GM19324 (cell line): ENCODE measurements at regions not wholly inside any gene's neighbourhood (a gene's known extent, or its start where the extent isn't known, plus 50 kb on each side); places are given as distances from the start of the nearest gene placed in this dataset.

Experiments
- ATAC-seq: cut with Tn5 transposase; IDR thresholded peaks from one replicate; pipeline ENCODE4 v1.9.1; 2021; ENCODE audit warnings: mild to moderate bottlenecking, moderate library complexity; ENCODE audit not compliant: unreplicated experiment, low FRiP score

DNA sequence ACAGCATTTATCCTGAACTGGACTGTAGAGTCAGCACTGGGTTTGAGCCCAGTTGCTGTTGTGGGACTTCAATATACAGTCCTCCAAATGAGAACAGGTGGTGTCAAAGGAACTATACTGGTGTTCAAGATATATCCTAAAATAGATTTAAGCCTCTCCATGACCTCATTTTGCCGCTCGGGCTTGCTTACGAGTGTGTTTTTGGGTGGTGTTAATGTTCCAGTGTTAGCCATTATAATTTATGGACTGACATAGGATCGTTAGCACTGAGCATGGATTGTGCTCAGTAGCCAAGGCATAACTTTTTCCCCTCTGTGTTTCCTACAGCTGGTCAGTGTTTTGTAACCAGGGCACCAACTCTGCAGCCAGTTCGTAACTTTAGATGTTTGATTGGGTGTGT lies 306.6 kb downstream of the SPATA31D1 start:
- no peak for ATAC-seq

DNA sequence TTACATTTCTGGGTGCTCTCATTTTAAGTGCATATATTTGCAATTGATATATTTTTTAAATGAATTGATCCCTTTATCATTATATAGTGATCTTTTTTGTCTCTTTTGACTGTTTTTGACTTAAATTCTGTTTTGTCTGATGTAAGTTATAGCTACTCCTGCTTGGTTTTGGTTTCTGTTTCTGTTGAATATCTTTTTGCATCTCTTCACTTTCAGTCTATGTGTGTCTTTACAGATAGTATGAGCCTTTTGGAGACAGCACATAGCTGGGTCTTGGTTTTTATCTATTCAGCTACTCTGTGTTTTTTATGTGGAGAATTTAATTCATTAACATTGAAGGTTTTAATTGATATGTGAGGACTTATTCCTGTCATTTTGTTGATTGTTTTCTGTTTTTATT lies 311.3 kb downstream of the SPATA31D1 start:
- no peak for ATAC-seq

DNA sequence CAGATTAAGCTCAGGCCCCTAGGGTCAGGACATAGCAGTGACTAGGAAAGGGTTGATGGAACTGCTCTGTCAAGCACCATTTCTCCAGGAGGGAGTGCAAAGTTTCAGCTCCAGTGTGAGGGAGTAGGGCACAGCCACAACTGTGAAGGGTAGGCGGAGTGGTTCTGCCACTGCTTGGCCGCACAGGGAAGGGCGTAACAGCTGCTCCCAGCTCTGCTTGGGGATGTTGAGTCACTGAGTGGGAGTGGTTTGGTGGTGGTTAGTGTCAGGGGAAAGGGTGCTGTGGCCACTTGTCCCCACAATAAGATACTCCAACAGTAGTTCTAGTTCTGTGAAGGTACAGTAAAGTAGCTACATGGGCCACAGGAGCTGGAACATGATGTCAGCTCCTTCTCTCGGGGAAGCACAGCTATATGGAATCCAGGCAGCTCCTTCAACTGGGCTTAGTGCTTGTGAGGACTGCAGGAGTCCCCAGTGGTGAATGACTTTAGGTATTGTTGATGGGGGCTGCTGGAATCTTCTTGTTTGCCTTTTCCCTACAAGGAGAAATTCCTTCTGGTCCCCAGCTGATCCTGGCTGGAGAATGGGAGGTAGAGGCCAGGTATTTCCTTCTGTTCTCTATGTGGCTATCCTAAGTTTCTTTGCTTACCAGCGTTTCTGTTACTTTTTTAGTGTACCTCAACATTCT lies 314.5 kb downstream of the SPATA31D1 start:
- no peak for ATAC-seq

DNA sequence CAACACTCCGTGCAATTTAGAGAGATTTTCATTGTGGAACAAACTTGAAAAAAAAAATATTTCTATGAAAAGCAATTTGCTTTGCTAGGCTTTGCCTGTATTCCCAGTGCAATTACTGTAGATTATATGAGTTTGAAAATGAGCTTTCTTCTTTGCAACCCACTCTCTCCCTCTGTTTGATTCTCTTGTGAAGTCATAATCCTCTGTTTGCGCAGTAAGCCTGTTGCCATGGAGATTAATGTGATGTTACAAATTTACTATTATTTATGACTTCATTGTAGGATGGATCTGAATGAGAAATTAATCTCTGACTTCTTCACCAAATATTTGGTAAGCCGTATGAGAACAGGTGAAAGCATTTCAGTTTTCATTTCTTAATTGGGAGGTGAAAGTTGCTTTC lies 320.3 kb downstream of the SPATA31D1 start:
- no peak for ATAC-seq

DNA sequence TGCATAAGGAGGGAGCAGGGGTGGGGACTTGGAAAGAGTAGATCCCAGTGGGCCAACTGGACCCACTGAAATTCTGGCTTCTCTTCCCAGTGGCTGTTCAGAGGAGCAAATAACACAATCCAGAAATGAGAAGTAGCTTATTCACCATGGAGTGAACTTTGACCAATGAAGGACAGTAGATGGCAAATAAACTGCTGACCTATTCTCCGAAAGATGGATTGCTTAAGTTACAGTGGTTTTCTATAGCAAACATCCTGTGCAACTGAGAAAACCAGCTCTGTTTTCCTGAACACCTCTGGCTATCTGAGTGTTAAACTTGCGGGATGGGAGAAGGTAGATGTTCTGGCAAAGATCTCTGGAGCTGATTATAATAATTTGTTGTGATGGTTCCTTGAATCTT lies 325.1 kb downstream of the SPATA31D1 start:
- no peak for ATAC-seq

DNA sequence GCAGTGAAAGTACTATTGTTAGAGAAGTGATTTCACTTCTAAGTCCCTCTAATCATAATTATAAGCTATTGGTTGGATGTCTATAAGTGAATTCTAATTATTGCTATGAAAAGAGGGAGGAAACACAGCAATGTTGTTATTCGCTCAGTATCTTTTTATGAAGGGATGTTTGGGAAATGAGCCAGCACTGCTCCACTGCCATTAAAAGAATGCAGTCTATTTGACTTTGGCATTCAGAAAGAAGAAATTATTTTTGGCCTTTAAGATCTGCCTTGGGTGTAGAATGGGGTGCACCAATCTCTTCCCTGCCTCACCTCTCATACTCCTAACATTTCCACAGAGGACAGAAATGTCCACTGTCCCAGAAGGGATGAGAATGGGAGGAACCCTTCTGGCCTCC lies 332.0 kb downstream of the SPATA31D1 start:
- ATAC-seq = no peak

DNA sequence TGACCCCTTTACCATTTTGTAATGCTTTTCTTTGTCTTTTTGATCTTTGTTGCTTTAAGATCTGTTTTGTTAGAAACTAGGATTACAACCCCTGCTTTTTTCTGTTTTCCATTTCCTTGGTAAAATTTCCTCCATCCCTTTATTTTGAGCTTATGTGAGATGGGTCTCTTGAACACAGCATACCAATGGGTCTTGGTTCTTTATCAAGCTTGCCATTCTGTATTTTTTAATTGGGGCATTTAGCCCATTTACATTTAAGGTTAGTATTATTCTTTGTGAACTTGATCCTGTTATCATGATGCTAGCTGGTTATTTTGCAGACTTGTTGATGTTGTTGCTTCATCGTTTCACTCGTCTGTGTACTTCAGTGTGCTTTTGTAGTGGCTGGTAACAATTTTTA lies 337.3 kb downstream of the SPATA31D1 start:
- ATAC-seq = no peak

DNA sequence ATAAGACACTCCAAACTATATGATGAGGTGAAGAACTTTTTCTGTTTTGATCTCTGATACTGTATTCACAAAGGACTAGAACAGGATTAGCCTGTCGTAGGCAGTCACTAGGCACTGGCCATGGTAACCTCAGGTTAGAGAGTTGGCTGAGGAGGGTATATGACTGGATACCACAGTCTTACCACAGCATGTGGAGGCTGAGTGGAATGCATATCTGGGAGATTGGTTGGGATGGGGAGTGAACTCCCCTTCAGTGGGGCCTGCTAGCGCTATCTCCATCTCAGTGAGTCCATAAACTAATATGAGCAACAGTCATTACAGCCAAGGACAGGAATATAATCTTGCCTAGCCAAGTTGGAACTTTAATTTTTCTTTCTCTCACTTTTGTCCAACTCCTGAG lies 339.1 kb downstream of the SPATA31D1 start:
- ATAC-seq = no peak

DNA sequence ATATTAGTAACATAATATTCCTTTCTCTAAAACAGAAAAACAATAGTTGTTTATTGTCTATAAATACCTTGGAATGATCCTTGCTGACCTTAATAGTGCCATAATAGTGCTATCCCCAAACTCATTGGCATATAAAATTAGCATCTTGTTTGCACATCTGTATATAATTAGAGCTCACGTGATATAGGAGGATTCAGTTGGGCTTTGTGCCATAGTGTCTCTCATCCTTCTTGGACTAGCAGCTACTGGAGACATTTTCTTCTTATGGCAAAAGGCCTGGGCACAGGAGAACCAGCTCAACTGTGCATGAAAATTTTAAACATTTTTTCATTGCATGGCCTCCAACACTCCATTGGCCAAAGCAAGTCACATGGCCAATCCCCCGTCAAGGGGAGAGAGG lies 342.5 kb downstream of the SPATA31D1 start:
- ATAC-seq = no peak

DNA sequence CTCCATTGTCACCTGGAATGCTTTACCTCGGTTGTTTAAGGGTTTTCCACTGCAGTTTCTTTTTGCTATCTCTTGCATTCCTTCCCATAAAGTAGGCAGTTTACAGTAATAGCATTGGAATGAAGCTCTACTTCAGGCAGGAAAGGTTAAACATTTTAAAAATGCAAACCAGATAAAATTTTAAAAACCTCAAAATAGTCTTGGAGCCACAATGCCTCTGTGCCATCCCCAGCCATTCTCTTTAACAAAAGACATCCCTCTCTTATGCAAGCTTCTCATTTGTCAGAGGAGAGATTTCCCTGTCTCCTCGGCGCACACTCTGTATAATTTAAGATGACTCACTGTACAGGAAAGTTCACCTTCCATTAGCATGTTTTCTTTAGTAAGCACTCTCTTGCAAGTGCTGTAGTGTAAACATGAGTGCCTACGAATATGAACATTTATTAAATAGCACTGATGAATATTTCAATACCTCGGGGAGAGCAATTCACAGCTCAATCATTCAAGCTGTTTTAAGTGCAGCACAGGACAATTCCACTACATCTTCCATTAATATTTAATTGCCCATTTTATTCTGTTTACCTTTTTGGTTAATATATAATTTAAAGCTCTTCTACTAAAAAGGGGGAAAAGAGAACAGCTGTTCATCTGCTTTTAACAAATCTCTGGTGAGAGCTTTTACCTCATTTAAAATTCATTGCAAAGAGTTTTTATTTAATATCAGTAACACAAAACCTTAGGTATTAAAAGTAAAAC lies 343.6 kb downstream of the SPATA31D1 start:
- no peak for ATAC-seq

DNA sequence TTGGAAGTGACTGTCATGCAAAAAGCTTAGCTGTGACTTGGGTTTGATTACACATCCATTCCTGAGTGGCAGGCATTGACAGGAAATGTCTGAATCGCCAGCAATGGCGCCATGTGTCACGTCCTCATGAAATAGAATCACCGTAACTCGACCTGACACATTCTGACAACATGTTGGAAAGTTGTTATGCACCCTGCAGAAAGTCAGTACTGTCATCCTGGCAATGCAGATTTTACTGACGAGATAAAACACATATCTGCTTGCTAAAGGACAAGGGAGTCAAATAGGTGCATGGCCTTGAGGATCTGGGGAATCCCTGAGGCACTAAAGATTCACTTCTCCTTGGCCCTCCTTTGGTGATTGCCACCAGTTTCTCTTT lies 344.2 kb downstream of the SPATA31D1 start:
- no peak for ATAC-seq

DNA sequence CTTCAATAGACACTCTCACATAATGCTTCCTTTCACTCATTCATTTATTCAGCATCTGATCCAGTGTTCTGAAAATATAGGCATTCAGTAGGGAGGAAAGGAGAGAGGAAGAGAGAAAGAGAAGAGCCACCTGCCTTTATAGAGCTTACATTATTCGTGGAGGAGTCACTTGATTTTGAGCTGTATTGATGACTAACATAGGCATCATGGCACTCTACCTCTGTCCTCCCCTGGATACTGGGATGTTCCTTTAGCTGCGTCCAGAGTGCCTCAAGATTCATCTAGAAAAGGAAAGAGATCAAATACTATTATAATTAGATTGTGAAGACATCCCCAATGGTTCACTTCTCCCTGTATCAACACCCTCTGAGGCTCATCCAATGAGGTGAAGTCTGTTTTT lies 345.1 kb downstream of the SPATA31D1 start:
- ATAC-seq = no peak

DNA sequence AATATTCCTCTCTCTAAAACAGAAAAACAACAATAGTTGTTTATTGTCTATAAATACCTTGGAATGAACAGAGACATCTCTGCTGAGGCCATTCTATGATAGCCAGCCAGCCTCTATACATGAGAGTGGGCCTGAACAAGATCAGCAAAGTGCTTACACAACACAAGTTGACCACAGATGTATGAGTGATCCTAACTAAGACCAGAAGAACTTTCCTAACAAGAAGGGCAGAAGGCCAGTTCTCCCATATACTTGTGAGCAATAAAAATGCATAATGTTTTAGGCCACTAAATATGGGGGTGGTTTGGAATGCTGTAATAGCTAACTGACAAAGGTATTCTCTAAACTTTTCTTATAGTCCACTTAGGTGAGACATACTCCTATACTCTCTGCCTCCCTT lies 345.7 kb downstream of the SPATA31D1 start:
- no peak for ATAC-seq

DNA sequence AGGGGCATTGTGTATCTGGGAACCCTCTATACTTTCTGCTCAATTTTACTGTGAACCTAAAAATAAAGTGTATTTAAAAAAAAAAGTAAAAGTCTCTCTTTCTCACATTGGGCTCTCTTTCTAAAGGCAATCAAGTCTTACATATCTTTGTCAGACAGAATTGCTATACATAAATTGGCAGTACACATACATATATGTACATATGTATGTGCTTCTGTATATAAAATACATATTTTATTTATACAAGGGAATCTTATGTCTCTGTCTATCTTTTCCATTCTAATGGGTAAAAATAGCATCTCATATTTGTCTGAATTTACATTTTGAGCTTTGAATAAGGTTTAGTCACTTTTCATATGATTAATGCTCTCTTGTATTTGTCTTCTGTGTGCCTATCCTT lies 348.8 kb downstream of the SPATA31D1 start:
- no peak for ATAC-seq

DNA sequence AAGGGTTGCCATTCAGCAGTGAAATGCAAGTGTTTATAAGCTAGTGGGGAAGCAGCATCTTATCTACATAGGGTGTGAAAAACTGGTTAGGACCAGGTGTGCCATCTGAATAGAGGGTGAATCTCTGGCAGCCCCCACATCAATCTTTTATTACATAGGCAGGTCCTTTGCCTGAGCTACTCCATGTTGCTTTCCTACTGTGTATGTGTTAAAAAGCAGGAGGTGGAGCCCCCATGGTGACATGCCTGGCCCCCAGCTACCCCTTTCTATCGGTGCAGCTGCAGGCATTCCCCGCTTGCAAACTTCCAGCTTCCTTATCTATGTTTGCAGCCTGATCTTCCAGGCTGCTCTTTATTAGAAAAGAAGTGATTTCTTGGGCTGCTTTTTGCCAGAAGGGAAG lies 353.5 kb downstream of the SPATA31D1 start:
- no peak for ATAC-seq

DNA sequence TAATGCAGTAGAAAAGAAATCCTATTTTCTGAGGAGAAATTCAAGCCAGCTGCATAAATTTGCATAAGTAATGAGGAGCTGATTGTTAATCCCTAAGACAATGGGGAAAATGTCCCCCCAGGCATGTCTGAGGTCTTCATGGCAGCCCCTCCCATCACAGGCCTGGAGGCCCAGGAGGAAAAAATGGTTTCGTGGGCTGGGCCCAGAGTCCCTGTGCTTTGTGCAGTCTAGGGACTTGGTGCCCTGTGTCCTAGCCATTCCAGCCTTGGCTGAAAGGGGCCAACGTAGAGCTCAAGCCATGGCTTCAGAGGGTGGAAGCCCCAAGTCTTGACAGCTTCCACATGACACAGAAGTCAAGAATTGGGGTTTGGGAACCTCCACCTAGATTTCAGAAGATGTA lies 357.5 kb downstream of the SPATA31D1 start:
- no peak for ATAC-seq

DNA sequence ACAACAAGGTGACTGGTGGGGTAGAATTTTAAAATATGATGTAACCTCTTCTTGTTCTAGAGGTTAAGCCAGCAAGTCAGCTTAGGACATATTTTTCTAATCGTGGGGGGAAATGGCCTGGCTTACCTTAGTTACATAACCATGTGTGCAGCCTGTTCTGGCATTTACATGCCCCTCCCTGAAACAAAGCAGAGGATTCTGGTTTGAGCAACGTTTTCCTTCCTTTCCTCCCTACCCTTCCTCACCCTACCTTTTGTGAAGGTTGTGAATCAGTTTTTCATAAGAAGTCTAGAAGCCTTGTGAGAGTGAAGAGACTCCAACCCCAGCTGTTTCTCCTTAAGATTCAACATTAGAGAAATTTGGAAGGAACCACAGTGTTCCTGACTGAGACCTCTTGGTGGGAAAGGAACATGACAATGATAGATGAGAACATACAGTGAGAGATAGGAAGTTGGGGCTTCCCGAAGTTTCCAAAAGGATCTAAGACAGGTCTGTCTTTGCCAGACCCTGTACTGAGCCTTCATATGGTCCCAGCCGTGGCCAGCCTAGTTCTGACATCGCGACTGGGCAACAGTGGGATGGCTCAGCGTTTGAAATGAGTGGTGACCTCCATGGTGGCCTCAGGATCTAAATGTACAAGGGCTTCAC lies 365.2 kb downstream of the SPATA31D1 start:
- ATAC-seq = no peak

DNA sequence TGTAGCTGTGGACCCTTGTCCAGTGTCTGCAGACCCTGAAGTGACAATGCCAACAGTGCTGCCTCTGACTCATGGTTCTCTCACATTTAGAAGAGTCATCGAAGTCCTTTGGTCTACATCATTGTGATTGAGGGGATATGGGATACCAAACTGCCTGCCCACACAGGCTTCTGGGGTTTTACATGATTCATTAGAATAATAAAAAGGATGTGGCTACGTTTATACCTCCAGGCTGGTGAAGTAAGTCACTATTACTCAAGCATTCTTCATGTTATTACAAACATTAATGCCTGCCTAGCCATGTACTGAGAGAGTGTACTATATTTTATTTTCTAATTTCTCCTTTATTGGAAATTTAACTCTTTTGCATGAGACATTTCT lies 365.7 kb downstream of the SPATA31D1 start:
- no peak for ATAC-seq

DNA sequence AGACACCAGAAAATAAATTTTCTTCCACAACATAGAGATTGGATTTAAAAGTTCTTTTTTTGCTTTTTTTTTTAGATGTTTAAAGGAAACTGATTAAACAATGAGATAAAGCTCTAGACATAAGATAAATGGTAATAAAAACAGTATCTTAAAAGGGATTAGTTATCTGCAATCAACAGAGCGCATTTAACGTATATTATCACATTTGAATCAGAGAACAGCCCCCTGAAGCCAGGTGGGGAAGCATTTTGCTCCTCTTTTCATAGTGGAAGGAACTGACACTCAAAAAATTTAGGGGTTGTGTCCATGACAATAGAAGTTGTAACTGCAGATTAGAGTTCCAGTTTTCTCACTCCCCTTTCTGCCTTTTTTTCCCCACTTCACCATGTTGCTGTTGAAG lies 367.6 kb downstream of the SPATA31D1 start:
- no peak for ATAC-seq

DNA sequence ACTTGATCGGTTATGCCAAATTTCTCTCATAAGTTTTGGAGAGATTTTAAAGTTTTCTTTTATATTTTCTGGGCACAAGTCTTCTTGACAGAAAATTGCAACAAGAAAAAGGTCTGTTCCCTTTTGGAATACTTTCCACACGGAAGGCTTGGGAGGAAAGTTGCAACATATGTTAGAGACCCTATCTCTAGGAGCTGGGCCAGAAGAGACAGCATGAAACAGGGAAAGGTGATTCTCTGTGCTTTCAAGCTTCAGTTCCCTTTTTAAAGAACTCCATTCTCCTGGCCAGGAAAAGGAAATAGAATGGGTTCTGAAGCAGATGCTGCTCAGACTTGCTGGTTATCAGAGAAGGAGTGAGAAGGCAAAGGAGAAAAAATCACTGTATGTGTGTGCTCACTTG lies 368.3 kb downstream of the SPATA31D1 start:
- no peak for ATAC-seq

DNA sequence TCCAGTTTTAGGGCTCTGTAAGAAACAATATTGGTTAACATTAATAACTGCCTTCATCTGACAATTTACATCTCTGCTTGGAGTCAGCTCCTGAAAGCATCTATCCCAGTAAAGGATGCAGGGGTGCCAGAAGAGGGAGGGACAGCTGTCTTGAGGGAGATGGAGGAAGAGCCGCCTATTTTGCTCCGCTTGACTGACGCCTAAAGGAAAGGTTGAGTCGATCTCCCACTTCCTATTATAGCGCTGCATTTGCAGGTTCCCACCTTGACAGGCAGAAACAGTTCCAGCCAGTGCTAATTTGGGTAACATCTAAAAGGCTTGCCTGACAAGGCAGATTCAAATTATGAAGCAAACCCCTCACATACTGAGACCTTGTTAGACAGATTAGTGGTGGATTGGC lies 374.6 kb downstream of the SPATA31D1 start:
- ATAC-seq = no peak

DNA sequence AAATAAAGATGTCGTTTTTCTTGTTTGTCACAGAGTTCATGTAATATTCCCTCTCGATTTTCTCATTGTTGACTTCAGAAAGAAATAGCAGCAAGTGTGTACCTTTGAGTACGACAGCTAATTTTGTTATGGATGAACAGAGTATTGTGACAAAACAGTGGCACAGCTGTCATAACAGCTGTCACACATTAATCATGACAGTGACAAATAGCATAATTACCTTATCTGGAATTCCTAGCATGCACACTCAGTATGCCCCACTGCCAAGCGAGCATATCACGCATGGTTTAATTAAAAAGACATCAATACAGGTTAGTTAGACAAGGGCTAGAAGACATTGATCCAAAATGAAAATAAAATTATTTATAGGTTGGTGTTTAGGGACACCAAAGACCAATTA lies 375.1 kb downstream of the SPATA31D1 start:
- ATAC-seq = no peak
